GM21825 (cell line): ENCODE measurements at regions not wholly inside any gene's neighbourhood (a gene's known extent, or its start where the extent isn't known, plus 50 kb on each side); places are given as distances from the start of the nearest gene placed in this dataset.

Experiments
- ATAC-seq: cut with Tn5 transposase; IDR thresholded peaks from one replicate; pipeline ENCODE4 v1.9.1; 2021; ENCODE audit warnings: mild to moderate bottlenecking, moderate library complexity; ENCODE audit not compliant: unreplicated experiment

- ATAC-seq: no peak
Measured at GRCh38 chr1:96992871-96993270, 271.3 kb downstream of the PTBP2 start.

GRCh38 chr1:96995351-96995750, 273.8 kb downstream of the PTBP2 start:
- ATAC-seq: no peak

- no peak for ATAC-seq
Measured at GRCh38 chr1:96996001-96996400, 274.4 kb downstream of the PTBP2 start.

- no peak for ATAC-seq
Measured at GRCh38 chr1:96997717-96998116, 276.1 kb downstream of the PTBP2 start.

GRCh38 chr1:96998466-96998865, 276.9 kb downstream of the PTBP2 start:
- ATAC-seq: no peak

GRCh38 chr1:96999191-96999590, 277.6 kb downstream of the PTBP2 start:
- ATAC-seq: no peak

GRCh38 chr1:97004054-97004453, 282.5 kb downstream of the PTBP2 start:
- ATAC-seq: no peak

- no peak for ATAC-seq
Measured at GRCh38 chr1:97004743-97005142, 283.2 kb downstream of the PTBP2 start.

GRCh38 chr1:97006044-97006661, 284.6 kb downstream of the PTBP2 start:
- ATAC-seq: no peak

- no peak for ATAC-seq
Measured at GRCh38 chr1:97007840-97008604, 286.4 kb downstream of the PTBP2 start.

- ATAC-seq: no peak
Measured at GRCh38 chr1:97010566-97011264, 289.1 kb downstream of the PTBP2 start.

GRCh38 chr1:97013136-97013535, 291.6 kb downstream of the PTBP2 start:
- ATAC-seq: no peak

- ATAC-seq: no peak
Measured at GRCh38 chr1:97013941-97014340, 292.4 kb downstream of the PTBP2 start.

GRCh38 chr1:97014426-97014825, 292.8 kb downstream of the PTBP2 start:
- ATAC-seq: no peak

- ATAC-seq: no peak
Measured at GRCh38 chr1:97017895-97018294, 296.3 kb downstream of the PTBP2 start.
